ENCODE measurements at regions not wholly inside any gene's neighbourhood (a gene's known extent, or its start where the extent isn't known, plus 50 kb on each side); places are given as distances from the start of the nearest gene placed in this dataset.

- TF ChIP-seq EZH2 (IDR thresholded peaks at IDR 0.05; ENCODE audit: borderline replicate concordance, insufficient read depth, low read depth, low read length, poor library complexity, severe bottlenecking), result no peak
- TF ChIP-seq, protein P1, sequence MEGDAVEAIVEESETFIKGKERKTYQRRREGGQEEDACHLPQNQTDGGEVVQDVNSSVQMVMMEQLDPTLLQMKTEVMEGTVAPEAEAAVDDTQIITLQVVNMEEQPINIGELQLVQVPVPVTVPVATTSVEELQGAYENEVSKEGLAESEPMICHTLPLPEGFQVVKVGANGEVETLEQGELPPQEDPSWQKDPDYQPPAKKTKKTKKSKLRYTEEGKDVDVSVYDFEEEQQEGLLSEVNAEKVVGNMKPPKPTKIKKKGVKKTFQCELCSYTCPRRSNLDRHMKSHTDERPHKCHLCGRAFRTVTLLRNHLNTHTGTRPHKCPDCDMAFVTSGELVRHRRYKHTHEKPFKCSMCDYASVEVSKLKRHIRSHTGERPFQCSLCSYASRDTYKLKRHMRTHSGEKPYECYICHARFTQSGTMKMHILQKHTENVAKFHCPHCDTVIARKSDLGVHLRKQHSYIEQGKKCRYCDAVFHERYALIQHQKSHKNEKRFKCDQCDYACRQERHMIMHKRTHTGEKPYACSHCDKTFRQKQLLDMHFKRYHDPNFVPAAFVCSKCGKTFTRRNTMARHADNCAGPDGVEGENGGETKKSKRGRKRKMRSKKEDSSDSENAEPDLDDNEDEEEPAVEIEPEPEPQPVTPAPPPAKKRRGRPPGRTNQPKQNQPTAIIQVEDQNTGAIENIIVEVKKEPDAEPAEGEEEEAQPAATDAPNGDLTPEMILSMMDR (IDR thresholded peaks at IDR 0.05), result no peak
Measured at GRCh38 chr6:150463852-150464251, 95.0 kb downstream of the IYD start.

All from B cell (primary cell).